ENCODE measurements at regions not wholly inside any gene's neighbourhood (a gene's known extent, or its start where the extent isn't known, plus 50 kb on each side); places are given as distances from the start of the nearest gene placed in this dataset.

- TF ChIP-seq TAF1 (IDR thresholded peaks at IDR 0.05; ENCODE audit: control insufficient read depth, extremely low read depth, insufficient read depth, low read length, severe bottlenecking) (no peak), MAFK (IDR thresholded peaks at IDR 0.05; ENCODE audit: low read length) (no peak), GATAD2B (IDR thresholded peaks at IDR 0.05; ENCODE audit: borderline replicate concordance) (no peak), NFYB (IDR thresholded peaks at IDR 0.05; ENCODE audit: extremely low read depth, insufficient read length) (no peak), POLR2A (conservative IDR thresholded peaks at IDR 0.05) (no peak), TEAD2 (tag; IDR thresholded peaks at IDR 0.05) (no peak), ZZZ3 (IDR thresholded peaks at IDR 0.05) (no peak), ZBTB8A (IDR thresholded peaks at IDR 0.05; ENCODE audit: partially characterized antibody) (no peak)
- TF ChIP-seq, protein P1, sequence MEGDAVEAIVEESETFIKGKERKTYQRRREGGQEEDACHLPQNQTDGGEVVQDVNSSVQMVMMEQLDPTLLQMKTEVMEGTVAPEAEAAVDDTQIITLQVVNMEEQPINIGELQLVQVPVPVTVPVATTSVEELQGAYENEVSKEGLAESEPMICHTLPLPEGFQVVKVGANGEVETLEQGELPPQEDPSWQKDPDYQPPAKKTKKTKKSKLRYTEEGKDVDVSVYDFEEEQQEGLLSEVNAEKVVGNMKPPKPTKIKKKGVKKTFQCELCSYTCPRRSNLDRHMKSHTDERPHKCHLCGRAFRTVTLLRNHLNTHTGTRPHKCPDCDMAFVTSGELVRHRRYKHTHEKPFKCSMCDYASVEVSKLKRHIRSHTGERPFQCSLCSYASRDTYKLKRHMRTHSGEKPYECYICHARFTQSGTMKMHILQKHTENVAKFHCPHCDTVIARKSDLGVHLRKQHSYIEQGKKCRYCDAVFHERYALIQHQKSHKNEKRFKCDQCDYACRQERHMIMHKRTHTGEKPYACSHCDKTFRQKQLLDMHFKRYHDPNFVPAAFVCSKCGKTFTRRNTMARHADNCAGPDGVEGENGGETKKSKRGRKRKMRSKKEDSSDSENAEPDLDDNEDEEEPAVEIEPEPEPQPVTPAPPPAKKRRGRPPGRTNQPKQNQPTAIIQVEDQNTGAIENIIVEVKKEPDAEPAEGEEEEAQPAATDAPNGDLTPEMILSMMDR (IDR thresholded peaks at IDR 0.05 in 2 of 3, conservative IDR thresholded peaks at IDR 0.05 in 1 of 3; ENCODE audit: insufficient read depth in 2 of 3, low read depth in 1 of 3, low read length in 3 of 3) = no peak
These were observed 161.0 kb upstream of the SGK1 start for GRCh38 chr6:134478764-134479399.
